ENCODE measurements at regions not wholly inside any gene's neighbourhood (a gene's known extent, or its start where the extent isn't known, plus 50 kb on each side); places are given as distances from the start of the nearest gene placed in this dataset.

DNA sequence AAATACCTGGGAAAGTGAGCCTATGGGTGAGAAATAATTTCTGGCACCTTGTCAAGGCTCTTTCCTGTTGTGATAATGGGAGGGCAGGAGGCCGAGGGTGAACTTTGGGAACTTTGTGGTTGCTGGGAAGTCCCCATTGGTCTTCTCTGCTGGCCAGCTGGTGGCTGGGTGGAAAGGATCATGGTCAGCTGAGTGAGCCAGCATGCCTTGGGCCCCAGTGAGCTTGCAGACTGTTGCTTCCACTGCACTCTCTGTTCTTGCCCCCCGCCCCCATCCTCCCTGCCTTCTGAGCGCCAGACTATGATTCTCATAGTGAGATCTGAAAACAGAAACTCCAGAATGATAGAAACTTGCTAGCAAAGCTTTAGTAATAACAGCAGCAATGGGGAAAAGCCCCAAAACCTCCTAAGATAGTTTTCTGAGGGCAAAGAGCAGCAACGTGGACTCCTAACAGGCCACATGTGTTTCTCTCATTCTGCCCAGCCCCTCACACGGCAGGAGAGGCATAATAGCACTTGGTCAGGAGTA, 139.2 kb upstream of the SMARCA2 start:
- no peak for TF ChIP-seq POLR2AphosphoS5 (IDR thresholded peaks at IDR 0.05)
- TF ChIP-seq, protein P1, sequence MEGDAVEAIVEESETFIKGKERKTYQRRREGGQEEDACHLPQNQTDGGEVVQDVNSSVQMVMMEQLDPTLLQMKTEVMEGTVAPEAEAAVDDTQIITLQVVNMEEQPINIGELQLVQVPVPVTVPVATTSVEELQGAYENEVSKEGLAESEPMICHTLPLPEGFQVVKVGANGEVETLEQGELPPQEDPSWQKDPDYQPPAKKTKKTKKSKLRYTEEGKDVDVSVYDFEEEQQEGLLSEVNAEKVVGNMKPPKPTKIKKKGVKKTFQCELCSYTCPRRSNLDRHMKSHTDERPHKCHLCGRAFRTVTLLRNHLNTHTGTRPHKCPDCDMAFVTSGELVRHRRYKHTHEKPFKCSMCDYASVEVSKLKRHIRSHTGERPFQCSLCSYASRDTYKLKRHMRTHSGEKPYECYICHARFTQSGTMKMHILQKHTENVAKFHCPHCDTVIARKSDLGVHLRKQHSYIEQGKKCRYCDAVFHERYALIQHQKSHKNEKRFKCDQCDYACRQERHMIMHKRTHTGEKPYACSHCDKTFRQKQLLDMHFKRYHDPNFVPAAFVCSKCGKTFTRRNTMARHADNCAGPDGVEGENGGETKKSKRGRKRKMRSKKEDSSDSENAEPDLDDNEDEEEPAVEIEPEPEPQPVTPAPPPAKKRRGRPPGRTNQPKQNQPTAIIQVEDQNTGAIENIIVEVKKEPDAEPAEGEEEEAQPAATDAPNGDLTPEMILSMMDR (IDR thresholded peaks at IDR 0.05; ENCODE audit: poor library complexity, severe bottlenecking), result no peak
- TF ChIP-seq TAF1 (IDR thresholded peaks at IDR 0.05; ENCODE audit: low read depth), result no peak

All from neural cell (in vitro differentiated cells).